ENCODE measurements at regions not wholly inside any gene's neighbourhood (a gene's known extent, or its start where the extent isn't known, plus 50 kb on each side); places are given as distances from the start of the nearest gene placed in this dataset.

DNA sequence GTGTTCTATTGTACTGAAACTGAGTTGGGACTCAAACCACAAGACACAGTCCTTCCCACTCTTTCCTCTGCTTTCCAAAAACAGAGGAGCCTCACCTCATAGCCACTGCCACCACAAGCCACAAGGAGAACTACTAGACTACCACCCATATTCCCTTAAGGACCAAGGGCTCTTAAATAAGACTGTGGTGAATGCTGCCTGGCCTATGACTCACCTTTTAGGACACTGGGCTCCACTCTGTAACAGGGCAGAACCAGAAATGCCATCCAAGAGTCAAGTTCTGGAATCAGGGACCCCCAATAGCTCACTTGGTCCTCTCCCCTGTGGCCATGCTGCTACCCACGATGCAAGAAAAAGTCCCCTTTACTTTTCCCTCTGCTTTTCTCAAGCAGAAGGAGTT is 851.4 kb downstream of the BCL11A start:
- TF ChIP-seq ZFP3 (CRISPR knock-in tag; IDR thresholded peaks at IDR 0.05), result no peak
- no peak for TF ChIP-seq ZFP30 (CRISPR knock-in tag; IDR thresholded peaks at IDR 0.05)
- TF ChIP-seq RARB (CRISPR knock-in tag; IDR thresholded peaks at IDR 0.05), result no peak
- TF ChIP-seq TCF4 (CRISPR knock-in tag; IDR thresholded peaks at IDR 0.05; ENCODE audit: borderline replicate concordance), result no peak
- TF ChIP-seq CSDC2 (CRISPR knock-in tag; IDR thresholded peaks at IDR 0.05), result no peak
- TF ChIP-seq SNAI2 (CRISPR knock-in tag; IDR thresholded peaks at IDR 0.05), result no peak
- no peak for TF ChIP-seq ZC3H10 (CRISPR knock-in tag; IDR thresholded peaks at IDR 0.05)
- no peak for TF ChIP-seq CSRNP3 (CRISPR knock-in tag; IDR thresholded peaks at IDR 0.05)
- TF ChIP-seq, protein P1, sequence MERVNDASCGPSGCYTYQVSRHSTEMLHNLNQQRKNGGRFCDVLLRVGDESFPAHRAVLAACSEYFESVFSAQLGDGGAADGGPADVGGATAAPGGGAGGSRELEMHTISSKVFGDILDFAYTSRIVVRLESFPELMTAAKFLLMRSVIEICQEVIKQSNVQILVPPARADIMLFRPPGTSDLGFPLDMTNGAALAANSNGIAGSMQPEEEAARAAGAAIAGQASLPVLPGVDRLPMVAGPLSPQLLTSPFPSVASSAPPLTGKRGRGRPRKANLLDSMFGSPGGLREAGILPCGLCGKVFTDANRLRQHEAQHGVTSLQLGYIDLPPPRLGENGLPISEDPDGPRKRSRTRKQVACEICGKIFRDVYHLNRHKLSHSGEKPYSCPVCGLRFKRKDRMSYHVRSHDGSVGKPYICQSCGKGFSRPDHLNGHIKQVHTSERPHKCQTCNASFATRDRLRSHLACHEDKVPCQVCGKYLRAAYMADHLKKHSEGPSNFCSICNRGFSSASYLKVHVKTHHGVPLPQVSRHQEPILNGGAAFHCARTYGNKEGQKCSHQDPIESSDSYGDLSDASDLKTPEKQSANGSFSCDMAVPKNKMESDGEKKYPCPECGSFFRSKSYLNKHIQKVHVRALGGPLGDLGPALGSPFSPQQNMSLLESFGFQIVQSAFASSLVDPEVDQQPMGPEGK (CRISPR knock-in tag; IDR thresholded peaks at IDR 0.05; ENCODE audit: borderline replicate concordance), result no peak
- TF ChIP-seq ISL1 (CRISPR knock-in tag; IDR thresholded peaks at IDR 0.05), result no peak
- TF ChIP-seq GLIS3 (CRISPR knock-in tag; IDR thresholded peaks at IDR 0.05), result no peak
- TF ChIP-seq OSR1 (CRISPR knock-in tag; IDR thresholded peaks at IDR 0.05), result no peak
- TF ChIP-seq, protein P2, sequence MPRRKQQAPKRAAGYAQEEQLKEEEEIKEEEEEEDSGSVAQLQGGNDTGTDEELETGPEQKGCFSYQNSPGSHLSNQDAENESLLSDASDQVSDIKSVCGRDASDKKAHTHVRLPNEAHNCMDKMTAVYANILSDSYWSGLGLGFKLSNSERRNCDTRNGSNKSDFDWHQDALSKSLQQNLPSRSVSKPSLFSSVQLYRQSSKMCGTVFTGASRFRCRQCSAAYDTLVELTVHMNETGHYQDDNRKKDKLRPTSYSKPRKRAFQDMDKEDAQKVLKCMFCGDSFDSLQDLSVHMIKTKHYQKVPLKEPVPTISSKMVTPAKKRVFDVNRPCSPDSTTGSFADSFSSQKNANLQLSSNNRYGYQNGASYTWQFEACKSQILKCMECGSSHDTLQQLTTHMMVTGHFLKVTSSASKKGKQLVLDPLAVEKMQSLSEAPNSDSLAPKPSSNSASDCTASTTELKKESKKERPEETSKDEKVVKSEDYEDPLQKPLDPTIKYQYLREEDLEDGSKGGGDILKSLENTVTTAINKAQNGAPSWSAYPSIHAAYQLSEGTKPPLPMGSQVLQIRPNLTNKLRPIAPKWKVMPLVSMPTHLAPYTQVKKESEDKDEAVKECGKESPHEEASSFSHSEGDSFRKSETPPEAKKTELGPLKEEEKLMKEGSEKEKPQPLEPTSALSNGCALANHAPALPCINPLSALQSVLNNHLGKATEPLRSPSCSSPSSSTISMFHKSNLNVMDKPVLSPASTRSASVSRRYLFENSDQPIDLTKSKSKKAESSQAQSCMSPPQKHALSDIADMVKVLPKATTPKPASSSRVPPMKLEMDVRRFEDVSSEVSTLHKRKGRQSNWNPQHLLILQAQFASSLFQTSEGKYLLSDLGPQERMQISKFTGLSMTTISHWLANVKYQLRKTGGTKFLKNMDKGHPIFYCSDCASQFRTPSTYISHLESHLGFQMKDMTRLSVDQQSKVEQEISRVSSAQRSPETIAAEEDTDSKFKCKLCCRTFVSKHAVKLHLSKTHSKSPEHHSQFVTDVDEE (CRISPR knock-in tag; IDR thresholded peaks at IDR 0.05), result no peak
- no peak for TF ChIP-seq ARNTL (CRISPR knock-in tag; IDR thresholded peaks at IDR 0.05; ENCODE audit: borderline replicate concordance, low read depth)
- no peak for ATAC-seq

DNA sequence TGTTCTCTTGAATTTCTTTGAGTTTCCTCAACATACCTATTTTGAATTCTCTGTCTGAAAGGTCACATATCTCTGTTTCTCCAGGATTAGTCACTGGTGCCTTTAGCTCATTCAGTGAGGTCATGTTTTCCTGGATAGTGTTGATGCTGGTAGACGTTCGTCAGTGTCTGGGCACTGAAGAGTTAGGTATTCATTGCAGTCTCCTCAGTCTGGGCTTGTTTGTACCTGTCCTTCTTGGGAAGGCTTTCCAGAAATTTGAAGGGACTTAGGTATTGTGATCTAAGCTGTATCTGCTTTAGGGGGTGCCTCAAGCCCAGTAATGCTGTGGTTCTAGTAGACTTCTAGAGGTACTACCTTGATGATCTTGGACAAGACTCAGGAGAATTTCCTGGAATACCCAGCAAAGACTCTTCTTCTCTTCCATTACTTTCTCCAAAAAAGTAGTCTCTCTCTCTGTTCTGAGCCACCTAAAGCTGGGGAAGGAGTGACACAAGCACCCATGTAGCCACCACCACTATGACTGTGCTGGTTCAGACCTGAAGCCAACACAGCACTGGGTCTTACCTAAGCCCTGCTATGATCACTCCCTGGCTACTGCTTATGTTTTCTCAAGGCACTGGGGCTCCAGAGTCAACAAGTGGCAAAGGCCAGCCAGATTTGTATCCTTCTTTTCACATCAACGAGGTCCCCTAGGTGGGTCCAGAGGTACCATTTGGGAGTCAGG is 852.0 kb downstream of the BCL11A start:
- no peak for ATAC-seq
- no peak for TF ChIP-seq ZNF70 (CRISPR knock-in tag; IDR thresholded peaks at IDR 0.05)
- no peak for TF ChIP-seq CSDC2 (CRISPR knock-in tag; IDR thresholded peaks at IDR 0.05)
- TF ChIP-seq CREB5 (CRISPR knock-in tag; IDR thresholded peaks at IDR 0.05; ENCODE audit: low read depth), result no peak
- no peak for TF ChIP-seq ZNF565 (CRISPR knock-in tag; conservative IDR thresholded peaks at IDR 0.05; ENCODE audit: low read depth)
- TF ChIP-seq TCF4 (CRISPR knock-in tag; IDR thresholded peaks at IDR 0.05; ENCODE audit: borderline replicate concordance), result no peak
- TF ChIP-seq BACH2 (CRISPR knock-in tag; IDR thresholded peaks at IDR 0.05; ENCODE audit: borderline replicate concordance), result no peak
- TF ChIP-seq TOX (CRISPR knock-in tag; IDR thresholded peaks at IDR 0.05; ENCODE audit: borderline replicate concordance), result no peak
- TF ChIP-seq, protein P1 (CRISPR knock-in tag; IDR thresholded peaks at IDR 0.05; ENCODE audit: borderline replicate concordance), result no peak
- TF ChIP-seq CSRNP3 (CRISPR knock-in tag; IDR thresholded peaks at IDR 0.05), result no peak
- no peak for TF ChIP-seq PPARA (CRISPR knock-in tag; IDR thresholded peaks at IDR 0.05; ENCODE audit: borderline replicate concordance)
- no peak for TF ChIP-seq OSR1 (CRISPR knock-in tag; IDR thresholded peaks at IDR 0.05)
- no peak for TF ChIP-seq ZC3H10 (CRISPR knock-in tag; IDR thresholded peaks at IDR 0.05)
- no peak for TF ChIP-seq ZFP30 (CRISPR knock-in tag; IDR thresholded peaks at IDR 0.05)
- TF ChIP-seq ZNF8 (CRISPR knock-in tag; IDR thresholded peaks at IDR 0.05), result no peak
- TF ChIP-seq RARB (CRISPR knock-in tag; IDR thresholded peaks at IDR 0.05), result no peak
- no peak for TF ChIP-seq ARNTL (CRISPR knock-in tag; IDR thresholded peaks at IDR 0.05; ENCODE audit: borderline replicate concordance, low read depth)
